Stimulated activated CD8-positive, alpha-beta memory T cell treated with anti-CD3 and anti-CD28 coated beads, Interleukin-15, amount 100 ng/mL, for 1 hour (primary cell): ENCODE measurements at regions not wholly inside any gene's neighbourhood (a gene's known extent, or its start where the extent isn't known, plus 50 kb on each side); places are given as distances from the start of the nearest gene placed in this dataset.

Experiments
- DNase-seq: peaks from one replicate; pipeline ENCODE4 v3.0.0-alpha.2; 2020; ENCODE audit warnings: low read depth

DNA sequence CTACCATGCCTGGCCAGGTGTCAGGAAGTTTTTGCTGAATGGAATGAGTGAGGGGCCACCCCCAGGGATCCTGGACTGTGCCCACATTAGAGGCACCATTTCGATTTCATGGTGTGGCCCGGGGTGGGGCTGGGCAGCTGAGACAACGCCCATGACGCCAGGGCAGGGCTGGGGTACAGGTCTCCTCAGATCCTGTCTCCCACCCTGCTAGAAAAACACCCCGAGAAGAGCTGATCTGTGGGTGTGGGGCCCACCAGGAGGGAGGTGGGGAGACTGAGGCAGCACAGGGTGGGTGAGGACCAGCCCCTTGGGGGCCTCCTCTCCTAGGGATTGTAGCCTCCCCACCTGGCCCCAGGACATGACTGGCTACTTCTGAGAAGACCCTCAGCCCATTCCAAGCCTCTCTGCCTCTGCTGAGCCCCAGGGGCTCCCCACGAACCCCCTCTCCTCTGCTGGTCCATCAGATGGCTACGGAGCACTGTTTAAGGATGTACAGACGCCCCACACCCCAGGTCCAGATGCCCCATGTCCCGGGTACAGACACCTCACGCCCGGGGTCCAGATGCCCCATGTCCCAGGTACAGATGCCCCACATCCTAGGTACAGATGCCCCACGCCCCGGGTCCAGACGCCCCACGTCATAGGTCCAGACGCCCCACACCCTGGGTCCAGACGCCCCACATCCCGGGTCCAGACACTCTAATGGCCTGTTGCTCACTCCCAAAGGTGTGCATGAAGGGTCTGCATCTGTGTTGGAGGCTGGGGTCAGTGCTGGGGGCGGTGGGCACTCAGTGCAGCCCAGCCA is 99.4 kb downstream of the MICALL2 start:
- no peak for DNase-seq

DNA sequence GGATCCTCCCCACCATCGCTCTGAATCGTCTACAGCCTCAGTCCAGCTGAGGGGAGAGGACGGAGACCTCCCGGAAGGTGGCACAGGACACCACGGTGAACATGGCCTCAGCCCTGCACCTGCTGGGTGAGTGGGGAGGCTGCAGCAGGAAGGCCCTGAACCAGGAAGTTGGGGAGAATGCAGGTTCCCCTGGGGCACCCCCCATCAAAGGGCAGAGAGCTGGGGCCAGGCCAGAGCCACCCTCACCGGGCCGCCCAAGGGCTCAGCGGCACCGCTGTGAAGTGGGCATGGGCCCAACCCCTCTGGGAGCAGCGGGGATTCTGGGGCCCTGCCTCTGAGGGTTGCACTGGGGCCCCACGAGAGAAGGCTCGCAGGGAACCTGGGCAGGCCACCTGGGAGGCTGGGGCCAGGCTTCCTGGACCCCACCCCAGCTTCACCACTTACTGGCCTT is 98.7 kb downstream of the MICALL2 start:
- no peak for DNase-seq

DNA sequence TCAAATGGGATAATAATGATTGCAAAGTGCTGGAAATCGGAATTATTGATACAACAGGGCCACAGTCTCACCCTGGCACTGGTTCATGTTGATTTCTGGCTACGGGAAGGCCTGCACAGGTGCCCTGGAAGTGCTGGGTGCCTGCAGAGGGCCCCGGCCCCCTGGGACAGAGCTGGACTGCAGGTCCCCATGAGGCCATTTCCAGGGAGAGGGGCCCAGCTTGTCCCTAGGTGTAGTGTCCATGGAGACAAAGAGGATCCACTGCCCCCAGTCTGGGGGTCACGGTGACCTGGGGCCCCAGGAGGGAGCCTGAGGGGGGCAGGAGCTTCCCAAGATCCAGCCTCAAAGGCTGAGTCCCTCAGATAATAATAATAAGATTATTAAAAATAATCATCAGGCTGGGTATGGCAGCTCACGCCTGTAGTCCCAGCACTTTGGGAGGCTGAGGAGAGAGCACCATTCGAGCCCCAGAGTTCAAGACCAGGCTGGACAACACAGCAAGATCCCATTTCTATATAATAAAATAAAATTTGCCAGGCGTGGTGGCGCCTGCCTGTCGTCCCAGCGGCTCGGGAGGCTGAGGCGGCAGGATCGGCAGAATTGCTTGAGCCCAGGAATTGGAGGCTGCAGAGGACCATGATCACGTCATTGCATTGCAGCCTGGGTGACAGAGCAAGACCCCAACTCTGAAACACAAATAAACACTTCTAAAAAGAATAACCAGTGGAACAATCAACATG is 98.1 kb downstream of the MICALL2 start:
- DNase-seq: no peak

DNA sequence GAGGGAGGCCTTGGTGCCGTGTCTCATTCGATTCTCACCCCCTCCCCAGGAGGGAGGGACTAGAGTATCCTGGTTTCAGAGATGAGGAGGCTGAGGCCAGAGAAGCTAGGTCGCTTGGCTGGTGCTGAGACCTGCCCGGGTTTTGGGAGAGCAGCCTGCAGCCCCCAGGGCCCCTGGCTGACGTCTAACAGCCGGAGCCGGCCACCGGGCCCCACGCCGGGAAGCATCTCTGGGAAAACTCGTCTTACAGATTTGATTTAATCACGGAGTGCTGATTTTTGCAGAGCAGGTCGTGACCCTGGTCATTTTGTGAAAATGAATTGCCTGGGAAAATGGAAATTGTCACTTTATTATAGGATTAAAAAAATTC is 97.5 kb downstream of the MICALL2 start:
- DNase-seq: no peak

DNA sequence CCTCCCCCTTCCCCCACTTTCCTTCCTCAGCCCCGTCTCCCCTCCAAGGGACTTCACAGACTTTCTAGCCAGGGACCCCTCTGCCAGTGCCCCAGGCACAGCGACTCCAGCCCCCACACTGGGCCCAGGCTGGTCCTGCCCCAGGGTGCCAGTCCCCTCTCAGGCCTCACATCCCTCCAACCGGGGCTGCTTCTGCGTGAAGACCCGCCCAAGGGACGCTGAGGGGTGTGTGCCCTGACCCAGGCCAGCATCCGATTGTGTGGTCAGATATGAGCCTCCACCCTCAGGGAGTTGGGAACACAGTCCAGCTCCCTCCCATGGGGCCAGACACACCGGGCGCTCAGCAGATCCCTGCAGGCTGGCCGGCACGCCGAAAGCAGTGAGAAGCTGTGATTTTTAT is 97.0 kb downstream of the MICALL2 start:
- no peak for DNase-seq

DNA sequence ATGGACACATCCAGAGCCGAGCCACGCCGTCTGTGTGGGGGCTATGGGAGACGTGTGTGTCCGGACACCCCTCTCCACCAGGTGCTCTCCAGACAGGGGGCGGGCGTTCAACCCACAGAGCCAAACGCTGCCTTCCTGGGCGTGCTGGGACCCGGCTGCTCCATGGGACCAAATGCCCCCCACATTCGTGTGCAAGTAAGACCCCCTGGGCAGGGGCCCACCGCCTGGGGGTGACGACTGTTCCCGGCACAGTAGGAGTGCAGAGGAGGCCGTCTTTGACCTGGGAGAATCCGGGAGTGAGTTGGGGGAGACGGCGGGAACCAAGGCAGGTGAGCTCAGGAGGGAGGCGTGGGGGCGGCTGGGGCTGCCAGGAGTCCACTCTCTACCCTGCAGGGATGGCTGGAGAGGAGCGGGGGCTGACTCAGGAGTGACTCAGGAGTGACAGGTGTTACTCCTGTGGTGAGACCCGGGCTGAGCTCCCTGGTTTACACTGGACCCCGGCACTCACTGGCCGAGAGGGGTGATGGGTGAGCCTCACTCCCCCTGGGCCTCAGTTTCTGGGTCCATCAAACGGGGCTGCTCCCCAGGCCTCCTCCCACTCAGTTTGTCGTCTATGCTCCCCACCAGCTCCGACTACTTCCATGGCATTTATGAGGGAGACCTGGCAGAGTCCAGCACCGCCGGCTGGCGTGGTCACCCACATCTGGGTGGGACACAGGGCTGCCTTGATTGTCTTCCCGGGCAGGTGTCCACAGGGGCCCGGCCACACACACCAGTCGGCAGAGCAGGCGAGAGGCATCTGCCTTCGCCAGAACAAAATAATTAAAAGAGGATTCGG is 95.0 kb downstream of the MICALL2 start:
- DNase-seq: no peak

DNA sequence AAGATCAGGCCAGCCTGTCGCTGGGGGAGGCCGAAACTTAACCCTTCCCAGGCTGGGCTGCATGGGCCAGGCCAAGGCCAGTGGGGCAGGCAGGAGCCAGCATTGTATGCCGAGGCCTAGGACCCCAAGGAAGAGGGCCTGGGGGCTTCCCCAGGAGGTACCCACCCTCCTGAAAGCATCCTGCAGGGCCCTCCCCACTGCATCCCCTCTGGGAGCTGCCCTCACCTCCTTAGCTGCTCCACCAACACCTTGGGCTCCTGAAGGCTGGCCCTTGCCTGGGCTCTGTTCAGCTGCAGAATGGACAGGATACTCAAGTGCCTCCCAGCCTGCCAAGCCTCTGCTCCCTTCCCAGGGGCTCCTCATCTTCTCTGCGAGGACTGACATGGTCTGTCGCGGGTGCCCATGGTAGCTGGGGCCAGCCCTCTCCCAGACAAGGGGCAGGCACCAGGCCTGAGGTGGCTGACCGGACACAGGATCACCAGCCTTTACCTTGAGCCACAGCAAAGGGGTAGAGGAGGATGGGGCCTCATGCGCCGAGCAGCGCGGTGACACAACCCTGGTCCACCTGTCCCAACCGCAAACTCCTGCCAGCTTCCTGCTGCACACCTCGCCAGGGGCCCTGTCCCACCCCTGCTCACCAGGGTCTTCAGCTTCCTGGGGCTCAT is 94.2 kb downstream of the MICALL2 start:
- DNase-seq: no peak

DNA sequence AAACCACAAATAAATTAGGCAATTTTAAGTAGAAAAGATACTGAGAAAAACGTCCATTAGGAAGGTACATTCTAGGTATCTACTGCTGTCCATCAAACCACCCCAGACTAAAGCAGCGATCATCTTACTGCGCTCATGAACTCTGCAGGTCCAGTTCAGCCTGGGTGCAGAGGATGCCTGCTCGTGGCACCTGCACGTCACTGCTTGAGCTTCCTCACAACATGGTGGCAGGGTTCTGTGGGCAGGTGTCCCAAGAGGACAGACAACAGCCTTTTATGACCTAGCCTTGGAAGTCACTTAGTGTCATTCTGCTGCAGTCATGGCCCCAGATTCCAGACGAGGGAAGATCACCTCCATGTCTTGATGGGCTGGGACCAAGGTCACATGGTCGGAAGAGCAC is 93.4 kb downstream of the MICALL2 start:
- DNase-seq: no peak

DNA sequence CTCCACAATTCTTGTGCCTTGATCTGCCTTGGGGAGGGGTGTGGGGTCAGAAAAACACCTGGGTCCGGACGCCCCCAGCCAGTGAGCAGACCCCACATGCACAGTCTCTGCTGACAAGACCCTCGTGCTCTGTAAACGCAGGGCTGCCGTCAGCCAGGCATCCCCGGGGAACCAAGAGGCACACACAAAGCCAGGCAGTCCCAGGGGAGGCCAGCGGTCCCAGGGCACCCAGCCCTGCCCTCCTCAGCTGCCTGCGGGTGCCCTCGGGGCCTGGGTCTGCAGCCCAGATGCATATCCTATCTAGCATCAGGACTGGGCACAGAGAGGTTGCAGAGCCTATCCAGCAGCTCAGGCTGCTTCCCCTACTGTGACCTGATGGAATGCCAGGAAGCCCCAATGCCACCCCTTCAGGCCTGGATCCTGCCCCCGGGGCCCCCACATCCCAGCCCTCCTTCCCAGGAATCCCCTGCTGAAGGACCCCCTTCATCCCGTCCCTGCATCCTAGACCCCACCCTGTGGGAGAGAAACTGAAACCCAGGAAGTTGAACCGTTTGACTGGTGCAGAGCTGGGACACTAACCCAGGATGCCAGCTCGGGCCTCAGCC is 92.4 kb downstream of the MICALL2 start:
- no peak for DNase-seq

DNA sequence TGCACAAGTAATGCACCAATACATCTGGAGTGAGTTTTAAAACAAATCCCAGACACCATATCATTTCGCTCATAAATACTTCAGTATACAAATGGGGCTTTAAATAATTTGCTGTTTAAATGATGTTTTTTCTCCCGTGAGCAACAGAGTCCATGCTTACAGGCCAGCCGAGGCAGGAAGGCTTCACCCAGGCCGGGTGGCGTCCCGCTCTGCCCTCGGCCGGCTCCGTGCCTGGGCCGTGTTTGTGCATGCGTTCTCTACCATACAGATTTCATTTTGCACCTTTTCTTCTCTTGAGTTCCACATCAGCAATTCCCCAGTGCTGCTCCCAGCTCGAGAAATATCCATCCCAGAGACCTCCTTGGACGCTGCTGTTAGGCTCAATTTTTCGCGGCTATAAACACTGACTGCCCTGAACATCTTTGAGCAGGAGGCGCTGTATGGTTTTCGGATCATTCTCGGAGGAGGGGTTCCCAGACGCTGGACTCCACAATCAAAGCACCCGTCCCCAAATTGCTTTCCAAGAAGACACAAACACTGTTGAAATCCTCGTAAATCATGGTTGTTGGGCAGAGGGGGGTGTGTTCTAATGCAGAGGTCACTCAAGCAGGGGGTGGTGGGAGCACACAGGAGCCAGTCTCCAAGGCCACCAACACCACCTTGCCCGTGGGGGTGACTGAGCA is 91.6 kb downstream of the MICALL2 start:
- no peak for DNase-seq

DNA sequence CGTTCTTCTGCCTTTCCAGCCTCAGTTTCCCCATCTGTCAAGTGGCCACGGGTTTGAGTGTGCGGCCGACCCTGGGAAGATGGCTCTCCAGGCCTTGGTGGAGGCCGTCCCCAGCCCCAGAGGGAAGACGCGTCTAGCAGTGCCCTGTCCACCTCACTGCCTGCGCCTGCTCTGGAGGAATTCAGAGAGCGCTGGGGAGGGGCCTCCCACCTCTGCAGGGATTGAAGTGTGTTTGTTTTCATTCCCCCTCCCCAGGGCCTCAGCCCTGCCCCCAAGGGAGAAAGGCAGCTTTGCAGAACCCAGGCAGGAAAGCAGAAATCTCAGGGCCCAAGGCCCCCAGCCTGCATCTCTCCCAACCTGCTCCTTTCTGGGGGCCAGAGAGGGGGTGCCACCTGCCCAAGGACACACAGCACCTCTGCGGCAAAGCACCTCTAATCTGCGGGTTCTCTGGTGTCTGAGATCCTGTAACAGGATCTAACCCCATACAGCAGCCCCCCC is 91.0 kb downstream of the MICALL2 start:
- no peak for DNase-seq

DNA sequence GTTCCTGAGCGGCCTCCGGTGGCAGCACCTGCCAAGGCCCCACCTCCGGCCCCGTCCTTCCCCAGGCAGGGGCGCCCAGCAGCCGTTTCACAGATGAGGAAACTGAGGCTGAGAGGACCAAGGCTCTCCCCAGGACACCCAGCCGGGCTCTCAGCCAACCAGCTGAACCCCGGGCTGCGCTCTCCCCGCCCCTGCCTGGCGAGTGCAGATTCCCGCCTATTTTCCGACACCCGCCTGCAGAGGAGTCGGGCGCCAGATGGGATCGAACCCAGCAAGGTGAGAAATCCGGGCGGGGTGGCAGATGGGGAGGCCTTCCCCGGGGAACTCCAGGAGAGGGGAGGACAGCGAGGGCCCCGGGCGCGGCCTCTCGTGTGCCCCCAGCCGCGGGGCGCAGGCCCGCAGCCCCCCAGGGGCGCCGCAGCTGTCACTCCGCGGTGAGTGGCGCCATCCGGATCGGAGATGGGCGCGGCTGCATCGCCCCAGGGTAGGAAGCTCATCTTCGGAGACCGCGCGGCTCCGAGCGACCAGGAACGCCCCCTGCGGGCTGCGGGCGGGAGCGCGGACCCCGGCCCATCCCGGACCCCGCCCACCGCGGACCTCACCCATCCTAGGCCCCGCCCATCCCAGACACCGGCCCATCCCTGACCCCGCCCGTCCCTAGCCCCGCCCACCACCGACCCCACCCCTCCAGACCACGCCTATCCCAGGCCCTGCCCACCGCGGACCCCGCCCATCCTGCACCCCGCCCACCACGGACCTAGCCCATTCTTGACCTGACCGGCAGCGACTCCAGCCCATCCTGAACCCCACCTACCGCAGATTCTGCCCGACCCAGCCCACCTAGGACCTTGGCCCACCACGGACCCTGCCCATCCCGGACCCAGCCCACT is 90.3 kb downstream of the MICALL2 start:
- DNase-seq: peak; percentile 6

DNA sequence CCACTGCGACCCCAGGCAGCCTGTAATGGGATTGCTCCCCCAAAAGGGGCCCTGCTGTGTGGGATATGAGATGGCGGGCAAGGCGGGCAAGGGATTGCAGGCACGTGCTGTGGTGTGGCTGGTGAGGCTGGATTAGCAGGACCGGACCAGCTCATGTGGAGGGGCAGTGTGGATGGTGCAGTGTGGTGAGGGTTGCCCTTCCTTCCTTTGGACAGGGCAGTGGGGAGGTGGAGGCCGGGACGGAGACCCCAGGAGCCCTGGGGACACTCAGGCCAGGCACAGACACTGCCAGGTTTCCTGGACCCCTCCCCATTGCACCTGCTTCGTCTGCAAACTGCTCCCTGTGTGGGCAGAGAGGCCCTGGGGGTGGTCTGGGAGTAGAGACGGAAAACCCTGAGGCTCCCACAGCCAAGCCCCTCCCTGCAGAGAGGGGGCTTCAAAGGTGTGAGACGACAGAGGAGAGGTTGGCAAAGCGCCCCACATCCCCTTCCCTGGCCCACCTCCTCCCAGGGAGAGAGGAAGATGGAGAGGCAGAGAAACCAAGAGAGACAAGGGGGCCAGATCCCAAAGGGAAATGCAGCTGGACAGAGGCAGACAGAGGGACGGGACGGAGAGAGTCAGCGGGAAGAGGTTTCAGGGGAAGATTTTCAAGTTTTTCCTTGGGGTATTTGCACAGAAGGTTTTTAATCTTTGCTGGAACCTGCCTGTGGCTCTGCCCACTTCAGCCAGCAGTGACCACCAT is 89.2 kb downstream of the MICALL2 start:
- DNase-seq: no peak

DNA sequence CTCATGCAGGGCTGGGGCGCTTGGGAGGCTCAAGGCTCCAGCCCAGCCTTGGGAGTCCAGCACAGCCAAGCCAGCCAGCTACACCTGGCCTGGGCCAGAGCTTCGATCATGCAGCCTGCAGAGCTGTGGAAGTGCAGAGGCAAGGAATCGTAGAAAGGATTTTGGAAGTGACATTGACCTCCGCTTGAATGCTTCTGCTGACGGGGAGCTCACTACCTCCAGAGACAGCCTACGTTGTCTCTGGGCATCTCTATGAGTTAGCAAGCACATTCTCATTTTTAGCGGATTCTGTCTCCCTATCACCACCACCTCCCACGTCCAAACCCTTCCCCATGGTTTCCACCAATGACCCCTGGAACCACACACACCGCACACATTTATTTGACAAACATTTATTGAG is 88.5 kb downstream of the MICALL2 start:
- no peak for DNase-seq

DNA sequence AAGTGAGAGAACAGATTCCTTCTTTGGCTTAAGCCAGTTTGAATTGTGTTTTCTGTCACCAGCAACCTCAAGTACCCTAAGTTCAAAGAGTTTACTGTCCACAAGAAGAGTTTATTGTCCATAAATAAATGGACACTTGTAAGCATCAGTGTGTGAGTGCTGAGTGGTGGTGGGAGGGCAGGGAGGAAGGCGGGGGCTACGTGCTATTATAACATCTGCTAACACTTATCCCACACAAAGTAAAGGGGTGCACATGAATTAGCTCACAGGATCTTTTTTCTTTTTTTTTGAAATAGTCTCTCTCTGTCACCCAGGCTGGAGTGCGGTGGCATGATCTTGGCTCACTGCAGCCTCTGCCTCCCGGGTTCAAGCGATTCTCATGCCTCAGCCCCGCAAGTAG is 87.2 kb downstream of the MICALL2 start:
- no peak for DNase-seq

DNA sequence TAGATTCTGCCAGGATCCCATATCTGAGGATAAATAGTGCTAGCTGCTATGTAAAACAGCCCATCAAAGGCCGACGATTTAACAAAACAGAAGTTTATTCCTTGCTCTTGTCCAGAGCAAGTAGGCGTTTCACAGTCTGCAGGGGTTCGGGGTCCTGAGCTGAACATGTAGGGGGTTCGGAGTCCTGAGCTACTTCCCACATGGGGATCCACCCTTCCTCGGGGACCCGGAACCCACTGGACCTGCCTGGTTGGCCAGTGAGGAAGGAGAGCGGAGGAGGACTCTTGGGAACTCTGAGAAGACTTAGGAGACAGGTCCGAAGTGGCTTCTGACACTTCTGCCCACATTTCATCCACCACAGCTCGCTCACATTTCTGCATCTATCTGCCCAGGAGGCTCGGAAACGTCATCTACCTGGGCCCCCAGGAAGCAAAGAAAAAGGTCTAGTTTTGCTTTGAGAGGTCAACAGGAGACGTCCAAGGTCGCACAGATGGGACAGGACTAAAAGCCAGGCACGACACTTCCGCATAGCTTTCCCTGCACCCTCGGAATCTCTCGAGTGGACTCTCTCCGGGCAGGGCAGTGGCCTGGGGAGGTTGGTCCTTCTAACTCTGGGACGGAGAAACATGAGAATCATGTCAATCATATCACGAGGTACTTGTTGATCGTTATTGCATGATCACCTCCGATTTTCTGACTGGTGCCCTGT is 86.4 kb downstream of the MICALL2 start:
- DNase-seq: no peak

DNA sequence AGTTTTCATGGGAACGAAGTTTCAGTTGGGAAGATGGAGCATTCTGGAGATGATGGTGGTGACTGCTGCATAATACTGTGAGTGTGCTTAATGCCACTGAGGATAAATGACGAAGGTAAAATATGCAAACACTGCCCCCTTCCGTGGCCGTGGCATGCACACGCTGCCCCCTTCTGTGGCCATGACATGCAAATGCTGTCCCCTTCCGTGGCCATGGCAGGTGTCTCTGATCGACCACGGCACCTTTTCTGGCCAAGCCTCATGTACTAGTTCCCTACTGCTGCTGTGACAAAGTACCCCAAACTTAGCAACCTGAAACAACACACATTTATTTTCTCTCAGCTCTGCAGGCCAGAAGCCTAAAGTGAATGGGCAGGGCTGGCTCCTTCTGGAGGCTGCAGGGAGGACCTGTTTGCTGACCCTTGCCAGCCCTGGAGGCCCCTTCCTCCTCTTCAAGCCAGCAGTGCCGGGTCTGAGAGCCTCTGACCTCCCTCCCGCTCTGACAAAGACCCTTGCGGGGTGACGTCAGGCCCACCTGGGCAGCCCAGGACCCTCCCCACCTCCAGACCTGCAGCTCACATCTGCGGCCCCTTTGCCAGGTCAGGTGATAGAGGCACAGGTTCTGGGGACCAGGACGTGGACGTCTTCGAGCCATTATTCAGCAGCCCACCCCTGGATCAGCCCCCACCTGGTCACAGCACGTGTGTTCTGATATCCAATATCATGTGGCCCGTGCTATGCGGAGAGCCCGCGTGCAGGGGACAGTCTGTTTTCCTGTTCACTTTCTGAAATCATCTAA is 82.0 kb downstream of the MICALL2 start:
- no peak for DNase-seq
